ENCODE measurements at regions not wholly inside any gene's neighbourhood (a gene's known extent, or its start where the extent isn't known, plus 50 kb on each side); places are given as distances from the start of the nearest gene placed in this dataset.

- no peak for DNase-seq
- no peaks in the 10 kb centered on the region for H3K36me3 ChIP-seq
- no peaks in the 10 kb centered on the region for H3K9me3 ChIP-seq
- no peak overlapping the region for H3K27ac ChIP-seq
- H3K4me1 ChIP-seq: peaks cover 6% of the 10 kb centered on the region
- H3K4me3 ChIP-seq: no peak overlapping the region
- intact Hi-C loops (cut with DNase I): no loop called here
- TF ChIP-seq CTCF (IDR thresholded peaks at IDR 0.05): no peak
- H3K9ac ChIP-seq (ENCODE audit: low read depth in 2 of 2, low read length in 2 of 2): no peak overlapping the region
- H3K27me3 ChIP-seq: no peaks in the 10 kb centered on the region
These were observed 657.3 kb upstream of the LINC00305 start for GRCh38 chr18:64806232-64806631.

GRCh38 chr18:64803471-64803870 is 654.6 kb upstream of the LINC00305 start:
- no peak for TF ChIP-seq CTCF (IDR thresholded peaks at IDR 0.05)
- intact Hi-C loops (cut with DNase I): no loop called here

GRCh38 chr18:64800151-64800550 is 651.3 kb upstream of the LINC00305 start:
- no peaks in the 10 kb centered on the region for H3K27me3 ChIP-seq
- H3K9me3 ChIP-seq: no peaks in the 10 kb centered on the region
- no peaks in the 10 kb centered on the region for H3K4me1 ChIP-seq
- no peak for TF ChIP-seq CTCF (IDR thresholded peaks at IDR 0.05)
- intact Hi-C loops (cut with DNase I): no loop called here
- no peak overlapping the region for H3K4me3 ChIP-seq
- no peaks in the 10 kb centered on the region for H3K36me3 ChIP-seq
- DNase-seq: no peak
- H3K27ac ChIP-seq: no peak overlapping the region
- no peak overlapping the region for H3K9ac ChIP-seq (ENCODE audit: low read depth in 2 of 2, low read length in 2 of 2)

More at GRCh38 chr18:64803471-64803870, 654.6 kb upstream of the LINC00305 start:
- no peak overlapping the region for H3K9ac ChIP-seq (ENCODE audit: low read depth in 2 of 2, low read length in 2 of 2)
- H3K27me3 ChIP-seq: no peaks in the 10 kb centered on the region
- H3K9me3 ChIP-seq: no peaks in the 10 kb centered on the region
- H3K4me3 ChIP-seq: no peak overlapping the region
- no peaks in the 10 kb centered on the region for H3K36me3 ChIP-seq
- DNase-seq: no peak
- H3K4me1 ChIP-seq: no peaks in the 10 kb centered on the region
- H3K27ac ChIP-seq: no peak overlapping the region

GRCh38 chr18:64799376-64799775 is 650.5 kb upstream of the LINC00305 start:
- no peaks in the 10 kb centered on the region for H3K27me3 ChIP-seq
- TF ChIP-seq CTCF (IDR thresholded peaks at IDR 0.05): no peak
- no peaks in the 10 kb centered on the region for H3K9me3 ChIP-seq
- H3K36me3 ChIP-seq: no peaks in the 10 kb centered on the region
- no peak overlapping the region for H3K4me3 ChIP-seq
- H3K27ac ChIP-seq: no peak overlapping the region
- intact Hi-C loops (cut with DNase I): no loop called here
- DNase-seq: no peak
- no peak overlapping the region for H3K9ac ChIP-seq (ENCODE audit: low read depth in 2 of 2, low read length in 2 of 2)
- H3K4me1 ChIP-seq: no peaks in the 10 kb centered on the region

GRCh38 chr18:64791236-64791635 is 642.3 kb upstream of the LINC00305 start:
- H3K9me3 ChIP-seq: no peaks in the 10 kb centered on the region
- no peaks in the 10 kb centered on the region for H3K36me3 ChIP-seq
- H3K27me3 ChIP-seq: no peaks in the 10 kb centered on the region
- no peak overlapping the region for H3K4me3 ChIP-seq
- intact Hi-C loops (cut with DNase I): no loop called here
- no peaks in the 10 kb centered on the region for H3K4me1 ChIP-seq
- H3K9ac ChIP-seq (ENCODE audit: low read depth in 2 of 2, low read length in 2 of 2): no peak overlapping the region
- H3K27ac ChIP-seq: no peak overlapping the region
- no peak for TF ChIP-seq CTCF (IDR thresholded peaks at IDR 0.05)
- DNase-seq: no peak

- H3K27me3 ChIP-seq: no peaks in the 10 kb centered on the region
- H3K9me3 ChIP-seq: no peaks in the 10 kb centered on the region
- no peak for DNase-seq
- no peak overlapping the region for H3K9ac ChIP-seq (ENCODE audit: low read depth in 2 of 2, low read length in 2 of 2)
- no peaks in the 10 kb centered on the region for H3K36me3 ChIP-seq
- no peak overlapping the region for H3K27ac ChIP-seq
- H3K4me1 ChIP-seq: no peaks in the 10 kb centered on the region
- intact Hi-C loops (cut with DNase I): no loop called here
- H3K4me3 ChIP-seq: no peak overlapping the region
- no peak for TF ChIP-seq CTCF (IDR thresholded peaks at IDR 0.05)
These were observed 636.8 kb upstream of the LINC00305 start for GRCh38 chr18:64785686-64786085.

Data from colonic mucosa (tissue), 4 donors.